H9 (cell line): ENCODE measurements at regions not wholly inside any gene's neighbourhood (a gene's known extent, or its start where the extent isn't known, plus 50 kb on each side); places are given as distances from the start of the nearest gene placed in this dataset.

ENCODE experiments used
- DNase-seq: peaks from one replicate; pipeline ENCODE4 v3.0.0-alpha.2; 2017
- H2AFZ ChIP-seq: one replicate; pipeline ENCODE4 v1.6.1; 2013; ENCODE audit warnings: mild to moderate bottlenecking, low read length, control low read depth, moderate library complexity
- H2AK5ac ChIP-seq: 2 replicates; pipeline ENCODE4 v1.6.1; 2013; ENCODE audit warnings: low read length, control low read depth, mixed read lengths; ENCODE audit not compliant: insufficient read length
- H2BK120ac ChIP-seq: one replicate; pipeline ENCODE4 v1.6.1; 2013; ENCODE audit warnings: low read depth, mild to moderate bottlenecking, low read length, control low read depth, inconsistent platforms; ENCODE audit not compliant: poor library complexity, severe bottlenecking
- H2BK12ac ChIP-seq: 2 replicates; pipeline ENCODE4 v1.6.1; 2013; ENCODE audit warnings: low read length, control low read depth, mixed read lengths, low read depth; ENCODE audit not compliant: insufficient read length
- H2BK15ac ChIP-seq: 2 replicates; pipeline ENCODE4 v1.6.1; 2013; ENCODE audit warnings: low read depth, low read length, control low read depth
- H2BK20ac ChIP-seq: one replicate; pipeline ENCODE4 v1.6.1; 2013; ENCODE audit warnings: low read depth, mild to moderate bottlenecking, low read length, control low read depth, inconsistent platforms; ENCODE audit not compliant: poor library complexity, severe bottlenecking
- H2BK5ac ChIP-seq: 2 replicates; pipeline ENCODE4 v1.6.1; 2013; ENCODE audit warnings: low read length, control low read depth, mixed read lengths; ENCODE audit not compliant: insufficient read length
- H3K14ac ChIP-seq: 2 replicates; pipeline ENCODE4 v1.6.1; 2013; ENCODE audit warnings: low read length, control low read depth; ENCODE audit not compliant: insufficient read depth
- H3K18ac ChIP-seq: 2 replicates; pipeline ENCODE4 v1.6.1; 2013; ENCODE audit warnings: low read depth, mild to moderate bottlenecking, mixed read lengths, low read length, control low read depth; ENCODE audit not compliant: insufficient read length
- H3K23ac ChIP-seq: 2 replicates; pipeline ENCODE4 v1.6.1; 2013; ENCODE audit warnings: low read length, control low read depth, mixed read lengths, low read depth; ENCODE audit not compliant: insufficient read length
- H3K23me2 ChIP-seq: 2 replicates; pipeline ENCODE4 v1.6.1; 2013; ENCODE audit warnings: low read depth, mild to moderate bottlenecking, mixed read lengths, low read length, control low read depth; ENCODE audit not compliant: insufficient read length, poor library complexity, severe bottlenecking
- H3K27ac ChIP-seq: 2 replicates; pipeline ENCODE4 v1.5.1; 2013; ENCODE audit warnings: low read length, control low read depth, mixed read lengths, low read depth; ENCODE audit not compliant: insufficient read length
- H3K27me3 ChIP-seq: 2 replicates; pipeline ENCODE4 v1.6.1; 2013; ENCODE audit warnings: low read length, control low read depth, inconsistent platforms; ENCODE audit not compliant: insufficient read depth
- H3K4ac ChIP-seq: 2 replicates; pipeline ENCODE4 v1.6.1; 2013; ENCODE audit warnings: low read depth, mild to moderate bottlenecking, control low read depth, inconsistent platforms, low read length, moderate library complexity
- H3K4me1 ChIP-seq: 2 replicates; pipeline ENCODE4 v1.6.1; 2013; ENCODE audit warnings: low read length, control low read depth, inconsistent platforms; ENCODE audit not compliant: insufficient read depth
- H3K4me2 ChIP-seq: 2 replicates; pipeline ENCODE4 v1.6.1; 2013; ENCODE audit warnings: low read length, control low read depth, mixed read lengths; ENCODE audit not compliant: insufficient read length, insufficient read depth
- H3K56ac ChIP-seq: 2 replicates; pipeline ENCODE4 v1.6.1; 2013; ENCODE audit warnings: low read depth, mild to moderate bottlenecking, mixed read lengths, low read length, control low read depth; ENCODE audit not compliant: insufficient read length
- H3K79me1 ChIP-seq: 2 replicates; pipeline ENCODE4 v1.6.1; 2013; ENCODE audit warnings: low read depth, mild to moderate bottlenecking, moderate library complexity, low read length, control low read depth, inconsistent platforms; ENCODE audit not compliant: insufficient read depth, poor library complexity, severe bottlenecking
- H3K79me2 ChIP-seq: 2 replicates; pipeline ENCODE4 v1.6.1; 2013; ENCODE audit warnings: low read length, control low read depth, inconsistent platforms; ENCODE audit not compliant: insufficient read depth
- H3K9ac ChIP-seq: 2 replicates; pipeline ENCODE4 v1.6.1; 2013; ENCODE audit warnings: low read length, control low read depth, mixed read lengths; ENCODE audit not compliant: insufficient read length; ENCODE audit errors: extremely low read depth
- H3K9me3 ChIP-seq: one replicate; pipeline ENCODE4 v1.6.1; 2013; ENCODE audit warnings: low read depth, low read length, inconsistent platforms; ENCODE audit not compliant: control insufficient read depth
- H3T11ph ChIP-seq: one replicate; pipeline ENCODE4 v1.6.1; 2013; ENCODE audit warnings: mild to moderate bottlenecking, low read length, control low read depth, inconsistent platforms
- H4K20me1 ChIP-seq: one replicate; pipeline ENCODE4 v1.6.1; 2013; ENCODE audit not compliant: control insufficient read depth, insufficient read length, insufficient read depth
- H4K5ac ChIP-seq: 2 replicates; pipeline ENCODE4 v1.6.1; 2013; ENCODE audit warnings: low read depth, mild to moderate bottlenecking, mixed read lengths, low read length, control low read depth; ENCODE audit not compliant: insufficient read length
- H4K8ac ChIP-seq: replicated peaks from 2 replicates; pipeline ENCODE4 v1.6.1; 2013; ENCODE audit warnings: low read length, control low read depth, mixed read lengths, low read depth; ENCODE audit not compliant: insufficient read length
- H4K91ac ChIP-seq: 2 replicates; pipeline ENCODE4 v1.6.1; 2013; ENCODE audit warnings: low read depth, mild to moderate bottlenecking, moderate library complexity, mixed read lengths, low read length, control low read depth; ENCODE audit not compliant: insufficient read length
- H3K27ac Mint-ChIP-seq, 3 experiments: 2 replicates in 2 of 3; 3 replicates in 1 of 3; pipeline ENCODE4 v1.8.0; 2020 to 2021; ENCODE audit warnings: mixed read lengths in 3 of 3, mild to moderate bottlenecking in 1 of 3, moderate library complexity in 1 of 3
- H3K27me3 Mint-ChIP-seq: 2 replicates; pipeline ENCODE4 v1.8.0; 2021; ENCODE audit warnings: low read depth, mild to moderate bottlenecking, moderate library complexity, mixed read lengths
- H3K36me3 Mint-ChIP-seq, 3 experiments: 2 replicates in 2 of 3; 3 replicates in 1 of 3; pipeline ENCODE4 v1.8.0; 2020 to 2021; ENCODE audit warnings: low read depth in 3 of 3, mixed read lengths in 3 of 3; ENCODE audit not compliant: insufficient read depth in 1 of 3
- H3K4me1 Mint-ChIP-seq, 2 experiments: 2 replicates each; pipeline ENCODE4 v1.8.0; 2020; ENCODE audit warnings: mixed read lengths in 2 of 2
- H3K4me3 Mint-ChIP-seq, 2 experiments: 2 replicates in 1 of 2; 3 replicates in 1 of 2; pipeline ENCODE4 v1.8.0; 2020 to 2021; ENCODE audit warnings: mild to moderate bottlenecking in 2 of 2, mixed read lengths in 2 of 2, moderate library complexity in 1 of 2
- H3K9me3 Mint-ChIP-seq, 2 experiments: 2 replicates in 1 of 2; 3 replicates in 1 of 2; pipeline ENCODE4 v1.8.0; 2020; ENCODE audit warnings: mild to moderate bottlenecking in 2 of 2, mixed read lengths in 2 of 2, moderate library complexity in 1 of 2
- WGBS: extraction: QIAGEN DNeasy Blood & Tissue Kit; methylation state at CpG from one replicate; pipeline ENCODE4 v1.1.7; 2013; ENCODE audit warnings: missing lambda C conversion rate, low lambda C conversion rate, mixed read lengths; ENCODE audit not compliant: insufficient read length; ENCODE audit errors: extremely low coverage; 5-methylcytosine and 5-hydroxymethylcytosine counted together
- TF ChIP-seq, protein P1 (sequence below): fragments of 200-600 bp; sonication (generic); conservative IDR thresholded peaks from 3 replicates; pipeline ENCODE4 v1.8.0; 2021; ENCODE audit warnings: antibody characterized with exemption, mild to moderate bottlenecking

DNA sequence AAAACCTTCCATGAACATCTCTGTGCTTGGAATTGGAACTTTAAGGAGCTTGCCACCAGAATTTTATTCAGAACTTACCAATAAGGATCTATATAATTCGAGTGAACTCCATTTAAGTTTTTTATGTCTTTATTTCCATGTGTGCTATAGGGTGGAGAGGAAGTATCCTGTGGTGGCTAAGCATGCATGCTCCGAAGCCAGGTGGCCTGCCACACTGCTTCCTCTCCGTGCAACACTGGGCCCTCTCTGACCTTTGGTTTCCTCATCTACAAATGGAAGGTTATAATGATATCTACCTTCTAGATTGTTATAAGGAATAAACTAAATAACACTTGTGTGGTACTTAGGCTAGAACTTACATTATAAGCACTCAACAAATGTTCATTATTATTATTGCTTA, 382.1 kb downstream of the PTPRC start:
- Histone ChIP-seq H3K79me2 (no peaks in the 10 kb centered on the region), H3K9me3 (no peaks in the 10 kb centered on the region), H3T11ph (no peak overlapping the region), H3K23ac (no peak overlapping the region), H2AK5ac (no peak overlapping the region), H2BK120ac (no peak overlapping the region), H2BK20ac (no peak overlapping the region), H4K20me1 (no peaks in the 10 kb centered on the region), H4K91ac (no peak overlapping the region), H2BK12ac (no peak overlapping the region), H3K56ac (no peak overlapping the region), H2AFZ (no peak overlapping the region), H3K4ac (no peak overlapping the region), H3K23me2 (no peaks in the 10 kb centered on the region), H3K18ac (no peak overlapping the region), H4K5ac (no peak overlapping the region), H2BK5ac (no peak overlapping the region), H3K9ac (no peak overlapping the region), H3K27ac (no peak overlapping the region), H3K27me3 (no peaks in the 10 kb centered on the region), H2BK15ac (no peak overlapping the region), H3K4me1 (no peaks in the 10 kb centered on the region), H3K4me2 (no peak overlapping the region), H3K14ac (no peak overlapping the region), H3K79me1 (no peaks in the 10 kb centered on the region), H4K8ac (no peak overlapping the region)
- no peak for DNase-seq
- H3K36me3 Mint-ChIP-seq, result peaks cover 0 to 2% (median 0%) of the 10 kb centered on the region in 3 experiments; a peak in 1 of 7 replicates
- H3K4me1 Mint-ChIP-seq, result no peaks in the 10 kb centered on the region
- no peak overlapping the region for H3K4me3 Mint-ChIP-seq
- no CpG with 5 or more reads among the region's 3 CpGs for WGBS
- TF ChIP-seq, protein P1, sequence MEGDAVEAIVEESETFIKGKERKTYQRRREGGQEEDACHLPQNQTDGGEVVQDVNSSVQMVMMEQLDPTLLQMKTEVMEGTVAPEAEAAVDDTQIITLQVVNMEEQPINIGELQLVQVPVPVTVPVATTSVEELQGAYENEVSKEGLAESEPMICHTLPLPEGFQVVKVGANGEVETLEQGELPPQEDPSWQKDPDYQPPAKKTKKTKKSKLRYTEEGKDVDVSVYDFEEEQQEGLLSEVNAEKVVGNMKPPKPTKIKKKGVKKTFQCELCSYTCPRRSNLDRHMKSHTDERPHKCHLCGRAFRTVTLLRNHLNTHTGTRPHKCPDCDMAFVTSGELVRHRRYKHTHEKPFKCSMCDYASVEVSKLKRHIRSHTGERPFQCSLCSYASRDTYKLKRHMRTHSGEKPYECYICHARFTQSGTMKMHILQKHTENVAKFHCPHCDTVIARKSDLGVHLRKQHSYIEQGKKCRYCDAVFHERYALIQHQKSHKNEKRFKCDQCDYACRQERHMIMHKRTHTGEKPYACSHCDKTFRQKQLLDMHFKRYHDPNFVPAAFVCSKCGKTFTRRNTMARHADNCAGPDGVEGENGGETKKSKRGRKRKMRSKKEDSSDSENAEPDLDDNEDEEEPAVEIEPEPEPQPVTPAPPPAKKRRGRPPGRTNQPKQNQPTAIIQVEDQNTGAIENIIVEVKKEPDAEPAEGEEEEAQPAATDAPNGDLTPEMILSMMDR, result no peak
- H3K9me3 Mint-ChIP-seq, result peaks cover 0 to 2% of the 10 kb centered on the region in 2 experiments; a peak in 1 of 5 replicates
- no peaks in the 10 kb centered on the region for H3K27me3 Mint-ChIP-seq
- H3K27ac Mint-ChIP-seq, result no peak overlapping the region
